ENCODE measurements at regions not wholly inside any gene's neighbourhood (a gene's known extent, or its start where the extent isn't known, plus 50 kb on each side); places are given as distances from the start of the nearest gene placed in this dataset.

DNA sequence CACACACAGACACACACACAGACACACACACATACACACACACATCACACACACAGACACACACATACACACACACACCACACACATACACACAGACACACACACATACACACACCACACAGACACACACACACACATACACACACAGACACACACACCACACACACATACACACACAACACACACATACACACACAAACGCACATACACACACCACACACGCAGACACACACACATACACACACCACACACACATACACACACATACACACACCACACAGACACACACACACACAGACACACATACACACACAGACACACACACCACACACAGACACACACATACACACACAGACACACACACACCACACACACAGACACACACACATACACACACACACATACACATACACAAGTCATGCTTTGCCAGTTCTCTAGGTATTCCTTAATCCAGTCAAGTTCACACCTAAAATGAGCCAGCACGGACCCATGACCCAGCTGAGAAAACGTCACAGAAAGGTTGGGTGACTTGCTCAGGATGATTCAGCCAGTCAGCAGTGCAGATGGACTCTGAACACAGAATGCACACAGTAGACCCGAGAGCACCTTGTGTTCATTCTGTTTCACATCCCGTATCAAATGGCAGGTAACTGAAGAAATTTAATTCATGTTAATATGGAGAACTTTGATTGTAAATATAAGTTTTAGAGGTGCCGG lies 746.4 kb downstream of the MTRR start:
- no peak for DNase-seq (ENCODE audit: low spot score)
- intact Hi-C loops (cut with DNase I), result no loop called here
- 89% methylated on average over 7 of the region's 7 CpGs for WGBS
- TF ChIP-seq POLR2A (IDR thresholded peaks at IDR 0.05) (no peak), CTCF (IDR thresholded peaks at IDR 0.05) (no peak), POLR2AphosphoS5 (IDR thresholded peaks at IDR 0.05) (no peak)
- H3K9me3 ChIP-seq, result no peaks in the 10 kb centered on the region
- no peaks in the 10 kb centered on the region for H3K36me3 ChIP-seq
- no peak overlapping the region for H3K4me3 ChIP-seq
- H3K27ac ChIP-seq, result no peak overlapping the region
- H3K4me1 ChIP-seq (replicated peaks), result no peaks in the 10 kb centered on the region
- H3K27me3 ChIP-seq (replicated peaks; ENCODE audit: insufficient read depth), result no peaks in the 10 kb centered on the region

DNA sequence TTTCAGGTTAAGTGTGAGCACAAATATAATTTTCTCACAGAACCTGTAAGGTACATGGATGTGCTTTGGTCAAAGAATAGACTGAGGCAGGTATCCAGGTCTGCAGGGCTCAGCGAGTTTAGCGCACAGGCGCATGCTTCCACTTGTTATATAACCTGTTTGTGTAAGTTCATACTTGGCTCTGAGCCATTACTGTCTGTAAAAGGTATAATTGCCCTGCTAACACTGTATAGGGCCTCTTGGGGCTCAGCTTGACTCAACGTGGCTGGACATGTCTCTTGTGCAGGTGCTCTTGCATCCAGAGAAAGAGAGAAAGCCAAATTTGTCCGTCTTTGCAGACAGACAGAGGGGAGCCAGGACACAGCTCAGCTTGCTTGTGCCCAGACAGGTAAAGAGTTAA lies 759.6 kb downstream of the MTRR start:
- Histone ChIP-seq H3K27ac (no peak overlapping the region), H3K9me3 (no peaks in the 10 kb centered on the region), H3K27me3 (replicated peaks; ENCODE audit: insufficient read depth) (no peaks in the 10 kb centered on the region), H3K36me3 (no peaks in the 10 kb centered on the region), H3K4me3 (no peak overlapping the region), H3K4me1 (replicated peaks) (no peaks in the 10 kb centered on the region)
- 47% methylated on average over 5 of the region's 5 CpGs for whole genome bisulfite sequencing
- DNase-seq (ENCODE audit: low spot score), result no peak
- intact Hi-C loops (cut with DNase I), result no loop called here
- no peak for TF ChIP-seq POLR2A (IDR thresholded peaks at IDR 0.05)
- no peak for TF ChIP-seq POLR2AphosphoS5 (IDR thresholded peaks at IDR 0.05)
- no peak for TF ChIP-seq CTCF (IDR thresholded peaks at IDR 0.05)

- Histone ChIP-seq H3K27ac (no peak overlapping the region), H3K4me3 (no peak overlapping the region), H3K4me1 (replicated peaks) (no peaks in the 10 kb centered on the region), H3K9me3 (no peaks in the 10 kb centered on the region), H3K36me3 (no peaks in the 10 kb centered on the region), H3K27me3 (replicated peaks; ENCODE audit: insufficient read depth) (no peaks in the 10 kb centered on the region)
- no peak for DNase-seq (ENCODE audit: low spot score)
- 81% methylated on average over 2 of the region's 2 CpGs for WGBS
- intact Hi-C loops (cut with DNase I), result no loop called here
- TF ChIP-seq POLR2A (IDR thresholded peaks at IDR 0.05), result no peak
- no peak for TF ChIP-seq POLR2AphosphoS5 (IDR thresholded peaks at IDR 0.05)
- TF ChIP-seq CTCF (IDR thresholded peaks at IDR 0.05), result no peak
These were observed 764.3 kb downstream of the MTRR start for GRCh38 chr5:8633259-8633658.

- TF ChIP-seq CTCF (IDR thresholded peaks at IDR 0.05) (no peak), POLR2AphosphoS5 (IDR thresholded peaks at IDR 0.05) (no peak), POLR2A (IDR thresholded peaks at IDR 0.05) (no peak)
- H3K9me3 ChIP-seq, result no peaks in the 10 kb centered on the region
- H3K27me3 ChIP-seq (replicated peaks; ENCODE audit: insufficient read depth), result no peaks in the 10 kb centered on the region
- H3K4me3 ChIP-seq, result no peak overlapping the region
- intact Hi-C loops (cut with DNase I), result no loop called here
- WGBS, result 5% methylated on average over 2 of the region's 2 CpGs
- H3K36me3 ChIP-seq, result no peaks in the 10 kb centered on the region
- DNase-seq (ENCODE audit: low spot score), result no peak
- no peaks in the 10 kb centered on the region for H3K4me1 ChIP-seq (replicated peaks)
- no peak overlapping the region for H3K27ac ChIP-seq
These were observed 764.7 kb downstream of the MTRR start for GRCh38 chr5:8633696-8634095.

DNA sequence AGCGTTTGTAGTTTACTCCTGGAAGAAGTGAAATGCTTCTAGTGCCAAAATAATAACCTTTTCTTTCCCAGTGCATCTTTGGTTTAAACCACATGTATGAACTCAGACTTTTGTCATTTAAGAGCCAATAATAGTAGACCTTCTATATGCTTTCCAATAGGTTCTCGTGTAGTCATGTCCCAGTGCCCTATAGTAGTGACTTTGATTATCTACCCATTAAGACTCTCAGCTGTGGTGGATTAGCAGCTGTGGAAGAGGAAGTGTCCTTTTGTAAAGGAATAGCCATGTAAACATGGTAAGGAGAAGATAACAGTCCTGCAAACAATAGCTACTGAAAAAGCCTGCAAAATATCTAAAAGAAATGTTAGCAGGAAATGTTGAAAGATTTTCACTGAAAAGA lies 765.3 kb downstream of the MTRR start:
- TF ChIP-seq POLR2A (IDR thresholded peaks at IDR 0.05) (no peak), POLR2AphosphoS5 (IDR thresholded peaks at IDR 0.05) (no peak), CTCF (IDR thresholded peaks at IDR 0.05) (no peak)
- intact Hi-C loops (cut with DNase I), result no loop called here
- no peak for DNase-seq (ENCODE audit: low spot score)

More for the DNA sequence above, 765.3 kb downstream of the MTRR start:
- WGBS, result 18% methylated on average over 2 of the region's 2 CpGs
- no peaks in the 10 kb centered on the region for H3K27me3 ChIP-seq (replicated peaks; ENCODE audit: insufficient read depth)
- H3K4me3 ChIP-seq, result no peak overlapping the region
- no peak overlapping the region for H3K27ac ChIP-seq
- no peaks in the 10 kb centered on the region for H3K36me3 ChIP-seq
- no peaks in the 10 kb centered on the region for H3K4me1 ChIP-seq (replicated peaks)
- H3K9me3 ChIP-seq, result no peaks in the 10 kb centered on the region
